ENCODE measurements at regions not wholly inside any gene's neighbourhood (a gene's known extent, or its start where the extent isn't known, plus 50 kb on each side); places are given as distances from the start of the nearest gene placed in this dataset.
A peak's percentile ranks its signal among the peaks of the same experiment; 100 is the strongest.

DNA sequence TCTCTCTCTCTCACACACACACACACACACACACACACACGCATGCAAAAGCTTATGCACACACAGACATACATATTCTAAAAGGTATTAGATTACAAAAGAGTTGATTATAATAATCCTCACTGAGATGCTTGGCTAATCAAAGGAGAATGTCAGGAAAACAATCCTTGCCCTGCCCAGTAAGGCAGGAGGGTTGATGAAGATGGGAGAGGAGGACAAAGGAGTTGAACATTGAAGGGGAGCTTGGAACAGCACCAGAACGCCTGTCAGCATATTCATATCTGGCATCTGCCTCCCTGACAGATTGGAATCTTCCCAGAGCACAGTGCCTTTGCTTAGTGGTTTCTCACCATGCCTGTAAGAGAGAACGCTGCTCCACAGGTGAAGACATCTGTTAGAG is 68.6 kb upstream of the PALMD start (continued):
- TF ChIP-seq ZNF546 (CRISPR knock-in tag; conservative IDR thresholded peaks at IDR 0.05) (no peak), REPIN1 (CRISPR knock-in tag; IDR thresholded peaks at IDR 0.05; ENCODE audit: borderline replicate concordance, low read depth) (no peak), ZNF768 (CRISPR knock-in tag; IDR thresholded peaks at IDR 0.05) (no peak), NR3C1 (CRISPR knock-in tag; IDR thresholded peaks at IDR 0.05) (no peak), ZNF30 (CRISPR knock-in tag; IDR thresholded peaks at IDR 0.05) (no peak), ZNF841 (CRISPR knock-in tag; IDR thresholded peaks at IDR 0.05; ENCODE audit: borderline replicate concordance) (no peak), ZNF780A (CRISPR knock-in tag; IDR thresholded peaks at IDR 0.05) (no peak), ZNF441 (CRISPR knock-in tag; IDR thresholded peaks at IDR 0.05; ENCODE audit: borderline replicate concordance) (no peak)
- TF ChIP-seq, protein P1, sequence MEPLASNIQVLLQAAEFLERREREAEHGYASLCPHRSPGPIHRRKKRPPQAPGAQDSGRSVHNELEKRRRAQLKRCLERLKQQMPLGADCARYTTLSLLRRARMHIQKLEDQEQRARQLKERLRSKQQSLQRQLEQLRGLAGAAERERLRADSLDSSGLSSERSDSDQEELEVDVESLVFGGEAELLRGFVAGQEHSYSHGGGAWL (CRISPR knock-in tag; IDR thresholded peaks at IDR 0.05): no peak

DNA sequence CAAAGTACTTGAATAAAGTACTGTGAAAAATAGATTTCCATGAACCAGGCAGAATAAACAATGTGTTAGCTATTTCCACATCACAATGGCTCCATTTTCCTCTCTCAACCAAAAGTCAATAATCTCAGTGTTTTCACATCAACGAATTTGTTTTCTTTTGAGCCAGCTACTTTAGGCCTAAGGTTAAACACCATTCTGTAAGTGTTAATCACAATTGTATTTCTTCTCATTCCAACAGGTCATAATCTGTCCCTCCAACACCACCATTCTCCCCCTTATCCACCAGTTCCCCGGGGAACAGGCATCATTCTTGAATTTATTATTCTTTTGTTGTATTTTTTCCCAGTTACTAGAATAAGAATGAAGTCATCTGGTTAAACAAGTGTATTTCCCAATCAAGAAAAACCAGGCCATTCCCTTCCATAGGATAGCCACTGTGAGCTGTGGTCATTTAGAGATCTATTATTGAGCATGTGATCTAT is 66.2 kb upstream of the PALMD start:
- peak; percentile 59 for ATAC-seq
- TF ChIP-seq BCL6 (CRISPR knock-in tag; IDR thresholded peaks at IDR 0.05) (peak; percentile 84), ZSCAN31 (CRISPR knock-in tag; IDR thresholded peaks at IDR 0.05; ENCODE audit: low read depth) (no peak), FOXJ3 (CRISPR knock-in tag; IDR thresholded peaks at IDR 0.05; ENCODE audit: borderline replicate concordance) (no peak), YEATS2 (CRISPR knock-in tag; IDR thresholded peaks at IDR 0.05; ENCODE audit: borderline replicate concordance) (no peak), HHEX (CRISPR knock-in tag; IDR thresholded peaks at IDR 0.05) (no peak), FOXM1 (CRISPR knock-in tag; IDR thresholded peaks at IDR 0.05) (no peak), ESRRA (CRISPR knock-in tag; IDR thresholded peaks at IDR 0.05; ENCODE audit: low read depth) (no peak), GABPB1 (CRISPR knock-in tag; IDR thresholded peaks at IDR 0.05) (no peak), EEA1 (CRISPR knock-in tag; IDR thresholded peaks at IDR 0.05; ENCODE audit: borderline replicate concordance) (no peak), SMC3 (IDR thresholded peaks at IDR 0.05; ENCODE audit: low read length) (no peak), GATAD2A (CRISPR knock-in tag; IDR thresholded peaks at IDR 0.05) (peak; percentile 73), RFX5 (IDR thresholded peaks at IDR 0.05; ENCODE audit: low read depth, low read length) (no peak)
- TF ChIP-seq, protein P2, sequence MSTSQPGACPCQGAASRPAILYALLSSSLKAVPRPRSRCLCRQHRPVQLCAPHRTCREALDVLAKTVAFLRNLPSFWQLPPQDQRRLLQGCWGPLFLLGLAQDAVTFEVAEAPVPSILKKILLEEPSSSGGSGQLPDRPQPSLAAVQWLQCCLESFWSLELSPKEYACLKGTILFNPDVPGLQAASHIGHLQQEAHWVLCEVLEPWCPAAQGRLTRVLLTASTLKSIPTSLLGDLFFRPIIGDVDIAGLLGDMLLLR (CRISPR knock-in tag; IDR thresholded peaks at IDR 0.05): no peak
- TF ChIP-seq, protein P3, sequence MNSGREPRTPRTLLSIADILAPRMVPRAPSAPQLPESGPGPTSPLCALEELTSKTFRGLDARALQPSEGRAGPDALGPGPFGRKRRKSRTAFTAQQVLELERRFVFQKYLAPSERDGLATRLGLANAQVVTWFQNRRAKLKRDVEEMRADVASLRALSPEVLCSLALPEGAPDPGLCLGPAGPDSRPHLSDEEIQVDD (CRISPR knock-in tag; IDR thresholded peaks at IDR 0.05; ENCODE audit: borderline replicate concordance): no peak
- TF ChIP-seq, protein P4, sequence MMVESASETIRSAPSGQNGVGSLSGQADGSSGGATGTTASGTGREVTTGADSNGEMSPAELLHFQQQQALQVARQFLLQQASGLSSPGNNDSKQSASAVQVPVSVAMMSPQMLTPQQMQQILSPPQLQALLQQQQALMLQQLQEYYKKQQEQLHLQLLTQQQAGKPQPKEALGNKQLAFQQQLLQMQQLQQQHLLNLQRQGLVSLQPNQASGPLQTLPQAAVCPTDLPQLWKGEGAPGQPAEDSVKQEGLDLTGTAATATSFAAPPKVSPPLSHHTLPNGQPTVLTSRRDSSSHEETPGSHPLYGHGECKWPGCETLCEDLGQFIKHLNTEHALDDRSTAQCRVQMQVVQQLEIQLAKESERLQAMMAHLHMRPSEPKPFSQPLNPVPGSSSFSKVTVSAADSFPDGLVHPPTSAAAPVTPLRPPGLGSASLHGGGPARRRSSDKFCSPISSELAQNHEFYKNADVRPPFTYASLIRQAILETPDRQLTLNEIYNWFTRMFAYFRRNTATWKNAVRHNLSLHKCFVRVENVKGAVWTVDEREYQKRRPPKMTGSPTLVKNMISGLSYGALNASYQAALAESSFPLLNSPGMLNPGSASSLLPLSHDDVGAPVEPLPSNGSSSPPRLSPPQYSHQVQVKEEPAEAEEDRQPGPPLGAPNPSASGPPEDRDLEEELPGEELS (CRISPR knock-in tag; IDR thresholded peaks at IDR 0.05): peak; percentile 54; the same call in 1 of the 2 replicates

More for the DNA sequence above, 66.2 kb upstream of the PALMD start:
- 8% methylated on average over 2 of the region's 2 CpGs for WGBS (ENCODE audit: low lambda C conversion rate)
- in situ Hi-C loops (cut with HindIII; ENCODE audit: extremely low pct_ligation_motif_present, low pct_unique_long_range_greater_than_20kb): no loop called here
- no peaks in the 10 kb centered on the region for H3K79me2 ChIP-seq (ENCODE audit: insufficient read depth, low read length)
- no peaks in the 10 kb centered on the region for H4K20me1 ChIP-seq (ENCODE audit: insufficient read depth, low read length)
- H3K36me3 ChIP-seq (replicated peaks in 1 of 2; ENCODE audit: control insufficient read depth in 1 of 2, insufficient read depth in 2 of 2, low read length in 2 of 2): no peaks in the 10 kb centered on the region
- H3K27ac ChIP-seq (ENCODE audit: extremely low read length, insufficient read depth, low read length): peak overlapping the region; percentile 46
- CTCF ChIA-PET (ENCODE audit: low intra/inter-chr PET ratio, low total read pairs): no interaction called here
- H3K9ac ChIP-seq (ENCODE audit: insufficient read depth, low read depth, low read length): no peak overlapping the region; the same call in 1 of the 2 replicates
- POLR2A ChIA-PET: interaction anchor here (0.8 to 2.2 kb wide), 4 partner anchors 10 to 66 kb away, joined by 3 to 13 read pairs (median 11); partner anchors contain the start of gene PALMD
- H3K27me3 ChIP-seq (ENCODE audit: control insufficient read depth in 1 of 2, insufficient read depth in 2 of 2, low read length in 2 of 2): no peaks in the 10 kb centered on the region
- intact Hi-C loops (cut with micrococcal nuclease; ENCODE audit: unreplicated experiment): no loop called here
- no peaks in the 10 kb centered on the region for H3K9me3 ChIP-seq (ENCODE audit: low read length)
- peaks cover 46% of the 10 kb centered on the region for H3K4me1 ChIP-seq (ENCODE audit: insufficient read depth, low read length)
- H3K4me2 ChIP-seq (ENCODE audit: low read depth, low read length): peak overlapping the region; percentile 19; the same call in 1 of the 2 replicates
- DNase-seq (ENCODE audit: low spot score) (peak; percentile 52), FAIRE-seq (no peak)
- BruUV-seq (replicated peaks): no TSS peak
- no peak overlapping the region for H3K4me3 ChIP-seq (replicated peaks in 1 of 3; ENCODE audit: insufficient read depth in 1 of 3, low read depth in 2 of 3, low read length in 3 of 3)
- H2AFZ ChIP-seq (ENCODE audit: low read length): no peak overlapping the region
